ENCODE measurements at regions not wholly inside any gene's neighbourhood (a gene's known extent, or its start where the extent isn't known, plus 50 kb on each side); places are given as distances from the start of the nearest gene placed in this dataset.
"Not testable (repeated sequence)": the region's sequence is repeated elsewhere in the genome, so short reads cannot be mapped to it uniquely, and the experiment has no call there.

GRCh38 chrX:43357741-43358140 lies 298.4 kb upstream of the MAOA start:
- no peak for DNase-seq (ENCODE audit: low read depth, low spot score)

- DNase-seq (ENCODE audit: low read depth, low spot score), result no peak
Measured at GRCh38 chrX:43373032-43373431, 283.1 kb upstream of the MAOA start.

GRCh38 chrX:43375136-43375535 lies 281.0 kb upstream of the MAOA start:
- no peak for DNase-seq (ENCODE audit: low read depth, low spot score)

GRCh38 chrX:43380704-43381103 lies 275.4 kb upstream of the MAOA start:
- DNase-seq (ENCODE audit: low read depth, low spot score), result peak; percentile 75

- DNase-seq (ENCODE audit: low read depth, low spot score), result no peak
Measured at GRCh38 chrX:43386875-43387274, 269.2 kb upstream of the MAOA start.

- no peak for DNase-seq (ENCODE audit: low read depth, low spot score)
Measured at GRCh38 chrX:43405191-43405590, 250.9 kb upstream of the MAOA start.

GRCh38 chrX:43423876-43424275 lies 232.2 kb upstream of the MAOA start:
- DNase-seq (ENCODE audit: low read depth, low spot score), result no peak

- no peak for DNase-seq (ENCODE audit: low read depth, low spot score)
Measured at GRCh38 chrX:43436517-43436916, 219.6 kb upstream of the MAOA start.

GRCh38 chrX:43446752-43447151 lies 209.3 kb upstream of the MAOA start:
- no peak for DNase-seq (ENCODE audit: low read depth, low spot score)

GRCh38 chrX:43448688-43449087 lies 207.4 kb upstream of the MAOA start:
- no peak for DNase-seq (ENCODE audit: low read depth, low spot score)

- DNase-seq (ENCODE audit: low read depth, low spot score), result peak; percentile 11
Measured at GRCh38 chrX:43450355-43450754, 205.7 kb upstream of the MAOA start.

- DNase-seq (ENCODE audit: low read depth, low spot score), result not testable (repeated sequence)
Measured at GRCh38 chrX:43451976-43452686, 204.0 kb upstream of the MAOA start.

- no peak for DNase-seq (ENCODE audit: low read depth, low spot score)
Measured at GRCh38 chrX:43456063-43456462, 200.0 kb upstream of the MAOA start.

GRCh38 chrX:43456906-43457305 lies 199.2 kb upstream of the MAOA start:
- DNase-seq (ENCODE audit: low read depth, low spot score), result no peak

GRCh38 chrX:43467608-43468234 lies 188.4 kb upstream of the MAOA start:
- DNase-seq (ENCODE audit: low read depth, low spot score), result no peak

- no peak for DNase-seq (ENCODE audit: low read depth, low spot score)
Measured at GRCh38 chrX:43469391-43470054, 186.6 kb upstream of the MAOA start.

- DNase-seq (ENCODE audit: low read depth, low spot score), result peak; percentile 55
Measured at GRCh38 chrX:43474321-43474720, 181.8 kb upstream of the MAOA start.

- DNase-seq (ENCODE audit: low read depth, low spot score), result no peak
Measured at GRCh38 chrX:43479070-43479469, 177.0 kb upstream of the MAOA start.

- no peak for DNase-seq (ENCODE audit: low read depth, low spot score)
Measured at GRCh38 chrX:43479850-43480249, 176.2 kb upstream of the MAOA start.

- DNase-seq (ENCODE audit: low read depth, low spot score), result no peak
Measured at GRCh38 chrX:43481576-43481975, 174.5 kb upstream of the MAOA start.

GRCh38 chrX:43493756-43494155 lies 162.3 kb upstream of the MAOA start:
- no peak for DNase-seq (ENCODE audit: low read depth, low spot score)

GRCh38 chrX:43500246-43500645 lies 155.9 kb upstream of the MAOA start:
- peak; percentile 41 for DNase-seq (ENCODE audit: low read depth, low spot score)
